ENCODE measurements at regions not wholly inside any gene's neighbourhood (a gene's known extent, or its start where the extent isn't known, plus 50 kb on each side); places are given as distances from the start of the nearest gene placed in this dataset.
A peak's percentile ranks its signal among the peaks of the same experiment; 100 is the strongest.

- ChIA-PET POLR2A (no interaction called here), CTCF (interaction anchor here (0.6 kb wide), 1 partner anchor 35 kb away, joined by 4 read pairs; no protein-coding TSS in a partner anchor)
- Histone ChIP-seq H3K4me3 (ENCODE audit: low read depth, low read length) (no peak overlapping the region), H3K27ac (ENCODE audit: extremely low read depth, low read depth, low read length) (no peak overlapping the region; the same call in 1 of the 2 replicates), H3K4me1 (ENCODE audit: control insufficient read depth, insufficient read depth, low read length) (peaks cover 36% of the 10 kb centered on the region), H3K36me3 (ENCODE audit: control insufficient read depth in 2 of 2, insufficient read depth in 1 of 2, low read length in 2 of 2) (no peaks in the 10 kb centered on the region), H3K9me3 (ENCODE audit: control insufficient read depth, insufficient read depth, low read depth, low read length) (no peaks in the 10 kb centered on the region)
- TF ChIP-seq ZNF449 (tag by site-specific recombination; IDR thresholded peaks at IDR 0.05), result no peak
- 0 out of 2 replicates have a peak, but pooled peaks have one; percentile 15 for TF ChIP-seq ZNF664 (tag by site-specific recombination; IDR thresholded peaks at IDR 0.05)
- peak; percentile 89 for TF ChIP-seq ZBTB20 (tag by site-specific recombination; IDR thresholded peaks at IDR 0.05)
- TF ChIP-seq ZBTB48 (tag by site-specific recombination; IDR thresholded peaks at IDR 0.05), result 0 out of 2 replicates have a peak, but pooled peaks have one; percentile 20
- no peak for TF ChIP-seq EGR2 (tag by site-specific recombination; IDR thresholded peaks at IDR 0.05; ENCODE audit: low read depth)
- no peak for TF ChIP-seq ZNF416 (tag by site-specific recombination; IDR thresholded peaks at IDR 0.05)
- TF ChIP-seq PRDM2 (tag by site-specific recombination; IDR thresholded peaks at IDR 0.05; ENCODE audit: borderline replicate concordance), result no peak
- TF ChIP-seq ZNF692 (tag by site-specific recombination; IDR thresholded peaks at IDR 0.05), result peak; percentile 95
- peak; percentile 76; the same call in 1 of the 2 replicates for TF ChIP-seq GLIS1 (tag by site-specific recombination; IDR thresholded peaks at IDR 0.05)
- TF ChIP-seq ZNF324 (tag by site-specific recombination; IDR thresholded peaks at IDR 0.05), result no peak
- TF ChIP-seq PATZ1 (tag by site-specific recombination; IDR thresholded peaks at IDR 0.05), result peak; percentile 41; the same call in 1 of the 2 replicates
- TF ChIP-seq ZNF518A (tag by site-specific recombination; conservative IDR thresholded peaks at IDR 0.05; ENCODE audit: low read depth), result 0 out of 2 replicates have a peak, but pooled peaks have one; percentile 9
- TF ChIP-seq ZNF629 (tag by site-specific recombination; IDR thresholded peaks at IDR 0.05), result 0 out of 2 replicates have a peak, but pooled peaks have one; percentile 17
- peak; percentile 71; the same call in 1 of the 2 replicates for TF ChIP-seq WT1 (tag by site-specific recombination; IDR thresholded peaks at IDR 0.05)
- 0 out of 2 replicates have a peak, but pooled peaks have one; percentile 34 for TF ChIP-seq KLF8 (tag by site-specific recombination; IDR thresholded peaks at IDR 0.05)
- TF ChIP-seq ZNF561 (tag by site-specific recombination; IDR thresholded peaks at IDR 0.05; ENCODE audit: borderline replicate concordance), result 0 out of 2 replicates have a peak, but pooled peaks have one; percentile 21
- peak; percentile 84 for TF ChIP-seq ZIC2 (tag by site-specific recombination; IDR thresholded peaks at IDR 0.05)
Measured at GRCh38 chr21:38987633-38988508, 182.1 kb downstream of the ETS2 start.
